HG03469 (cell line): ENCODE measurements at regions not wholly inside any gene's neighbourhood (a gene's known extent, or its start where the extent isn't known, plus 50 kb on each side); places are given as distances from the start of the nearest gene placed in this dataset.

ENCODE experiments used
- ATAC-seq: cut with Tn5 transposase; IDR thresholded peaks from one replicate; pipeline ENCODE4 v1.9.1; 2021; ENCODE audit warnings: mild to moderate bottlenecking, moderate library complexity, moderate number of reproducible peaks; ENCODE audit not compliant: unreplicated experiment

DNA sequence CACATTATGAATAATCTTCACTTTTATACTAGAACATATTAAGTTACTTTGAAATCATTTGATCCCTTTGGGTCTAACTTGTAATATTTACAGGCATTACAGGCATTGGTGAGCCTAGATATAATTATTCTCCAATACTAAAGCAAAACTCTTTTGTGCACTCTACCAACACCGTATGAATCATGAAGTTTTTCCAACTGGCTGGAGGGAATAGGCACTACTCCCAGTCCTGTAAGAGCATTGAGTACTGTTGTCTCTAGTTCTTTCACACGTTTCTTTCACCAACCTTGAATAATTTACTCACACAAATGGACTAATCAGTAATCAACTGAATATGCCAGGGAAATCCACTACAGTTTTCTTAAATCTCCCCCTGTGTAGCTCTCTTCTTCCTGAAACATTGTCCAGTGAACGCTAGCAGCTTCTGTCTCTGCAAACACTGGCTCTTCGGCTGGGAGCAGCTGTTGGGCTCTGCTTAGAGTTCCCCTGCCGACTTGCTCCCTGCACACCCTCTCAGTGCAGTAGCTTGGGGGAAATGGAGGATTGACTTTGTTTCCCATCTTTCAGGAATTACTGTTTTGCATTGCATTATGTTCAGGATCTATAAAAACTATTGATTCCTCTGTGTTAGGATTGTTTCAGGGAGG, 476.7 kb downstream of the RFC3 start:
- ATAC-seq: no peak

DNA sequence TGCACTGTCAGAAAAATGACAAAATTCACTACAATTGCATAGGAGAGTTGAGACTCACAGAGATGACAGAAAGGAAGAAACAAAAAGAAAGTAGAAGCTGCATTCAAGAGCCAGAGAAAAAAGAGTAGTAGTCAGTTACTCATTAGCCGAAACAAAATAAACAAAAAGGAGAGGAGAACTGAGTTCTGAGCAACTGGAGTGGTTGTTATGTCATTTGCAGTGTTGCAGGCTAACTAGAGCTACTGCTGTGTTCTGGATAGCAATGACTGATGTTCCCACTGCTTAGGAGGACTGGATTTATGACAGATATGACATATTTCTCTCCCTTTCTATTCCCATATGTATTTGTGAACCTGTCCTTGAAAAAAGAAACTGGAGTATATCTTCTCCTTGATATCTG, 482.6 kb downstream of the RFC3 start:
- no peak for ATAC-seq

DNA sequence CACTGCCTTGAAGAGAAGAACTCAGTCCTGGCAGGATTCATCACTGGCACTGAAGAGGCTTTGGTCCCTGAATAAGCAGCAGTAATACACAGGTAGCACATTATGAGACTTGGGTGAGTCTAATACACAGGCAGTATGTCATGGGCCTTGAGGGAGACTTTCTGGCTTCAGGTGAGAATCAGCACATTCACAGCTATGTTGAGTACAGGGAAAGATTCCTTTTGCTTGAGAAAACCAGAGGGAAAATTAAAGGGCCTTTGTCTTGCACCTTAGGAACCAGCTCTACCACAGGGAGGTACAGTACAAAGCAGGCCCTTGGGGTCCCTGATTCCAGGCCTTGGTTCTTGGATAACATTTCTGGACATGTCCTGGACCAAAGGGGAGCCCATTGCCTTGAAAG, 484.6 kb downstream of the RFC3 start:
- ATAC-seq: no peak

DNA sequence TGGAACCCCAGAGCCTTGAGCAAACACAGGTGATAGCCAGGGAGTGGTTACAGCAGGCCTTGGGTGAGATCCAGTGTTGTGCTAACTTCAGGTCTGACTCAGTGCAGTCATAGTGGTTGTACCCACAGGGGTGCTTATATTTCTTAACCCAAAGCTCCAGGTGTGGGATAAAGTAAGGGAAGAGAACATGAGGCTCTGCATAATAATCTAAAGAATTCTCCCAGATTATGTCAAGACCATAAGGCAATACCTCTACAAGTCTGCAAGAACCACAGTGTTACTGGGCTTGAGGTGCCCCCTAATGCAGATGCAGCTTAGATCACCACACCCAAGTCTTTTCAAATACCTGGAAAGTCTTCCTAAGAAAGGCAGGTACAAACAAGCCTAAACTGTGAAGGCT, 485.4 kb downstream of the RFC3 start:
- ATAC-seq: no peak

- ATAC-seq: no peak
Measured at GRCh38 chr13:34307607-34308006, 489.7 kb downstream of the RFC3 start.

- ATAC-seq: no peak
Measured at GRCh38 chr13:34308725-34309124, 490.8 kb downstream of the RFC3 start.

GRCh38 chr13:34310539-34310938, 492.6 kb downstream of the RFC3 start:
- ATAC-seq: no peak

DNA sequence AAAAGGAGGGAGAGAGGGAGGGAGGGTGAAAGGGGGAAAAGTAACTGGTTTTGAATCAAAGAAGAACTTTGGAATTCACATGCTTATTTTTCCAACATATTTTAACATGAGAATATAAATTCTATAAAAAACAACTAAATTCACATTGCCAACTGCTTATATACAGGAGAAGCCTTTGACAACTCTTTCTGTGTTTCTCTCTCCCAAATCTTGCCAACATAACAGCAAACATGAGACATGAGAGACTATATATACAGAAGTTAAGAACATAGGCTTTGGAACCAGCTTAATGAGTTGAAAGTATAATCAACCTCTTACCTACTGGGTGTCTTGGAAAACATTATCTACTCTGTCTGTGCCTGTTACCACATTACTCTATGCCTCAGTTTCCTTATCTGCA, 493.3 kb downstream of the RFC3 start:
- ATAC-seq: no peak

GRCh38 chr13:34312578-34312977, 494.6 kb downstream of the RFC3 start:
- no peak for ATAC-seq

DNA sequence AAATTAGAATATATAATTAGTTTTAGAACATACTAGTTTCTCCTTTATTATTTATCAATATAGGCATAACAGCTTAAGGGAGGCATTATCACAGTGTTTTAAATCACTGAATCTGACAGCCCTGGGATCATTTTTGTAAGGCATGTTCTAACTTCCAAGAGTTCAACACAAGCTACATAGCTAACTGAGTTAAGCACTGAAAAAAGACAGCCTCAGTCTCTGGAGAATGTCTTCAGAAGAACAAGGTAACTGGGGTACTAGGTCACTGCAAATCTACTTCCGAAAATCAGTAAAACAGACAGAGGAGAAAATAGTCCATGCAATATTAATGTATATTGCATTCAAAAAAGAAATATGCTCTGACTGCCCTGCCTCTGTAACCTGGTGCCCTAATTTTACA, 502.1 kb downstream of the RFC3 start:
- ATAC-seq: no peak

- no peak for ATAC-seq
Measured at GRCh38 chr13:34322014-34322742, 504.2 kb downstream of the RFC3 start.

DNA sequence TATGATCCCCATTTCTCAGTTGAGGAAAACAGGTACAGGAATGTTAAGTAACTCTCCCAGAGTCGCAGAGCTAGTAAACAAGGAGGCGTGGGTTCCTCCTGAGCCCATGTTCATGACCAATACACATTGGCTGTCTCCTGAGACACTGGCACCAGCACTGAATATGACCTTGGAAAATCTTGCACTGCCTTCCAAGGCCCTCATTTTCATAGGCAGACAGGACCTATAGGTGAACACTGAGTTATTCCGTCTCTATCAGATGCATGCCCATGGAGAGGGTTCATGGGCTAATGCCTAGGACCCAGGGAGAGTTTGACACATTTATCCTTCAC, 504.8 kb downstream of the RFC3 start:
- ATAC-seq: no peak

- ATAC-seq: no peak
Measured at GRCh38 chr13:34335014-34336007, 517.4 kb downstream of the RFC3 start.

DNA sequence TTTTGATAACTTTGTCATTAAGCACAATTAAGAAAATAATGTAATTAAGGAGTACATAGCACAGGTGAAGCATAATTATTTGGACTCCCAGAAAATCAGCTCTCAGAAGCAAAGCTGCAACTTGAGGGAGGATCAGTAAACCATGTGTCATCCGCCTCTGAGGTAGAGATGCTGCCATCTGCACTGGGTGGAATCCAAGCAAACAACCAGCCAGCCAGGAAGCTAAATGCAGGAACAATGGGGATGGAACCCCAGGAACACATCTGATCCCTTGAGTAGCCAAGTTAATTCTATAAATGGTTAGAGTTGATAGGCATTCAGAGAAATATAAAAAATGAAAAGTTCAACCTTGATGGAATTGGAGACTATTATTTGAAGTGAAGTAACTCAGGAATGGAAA, 520.2 kb downstream of the RFC3 start:
- no peak for ATAC-seq

- no peak for ATAC-seq
Measured at GRCh38 chr13:34340534-34340933, 522.6 kb downstream of the RFC3 start.

GRCh38 chr13:34343413-34343940, 525.5 kb downstream of the RFC3 start:
- ATAC-seq: no peak

- no peak for ATAC-seq
Measured at GRCh38 chr13:34344816-34345215, 526.9 kb downstream of the RFC3 start.

DNA sequence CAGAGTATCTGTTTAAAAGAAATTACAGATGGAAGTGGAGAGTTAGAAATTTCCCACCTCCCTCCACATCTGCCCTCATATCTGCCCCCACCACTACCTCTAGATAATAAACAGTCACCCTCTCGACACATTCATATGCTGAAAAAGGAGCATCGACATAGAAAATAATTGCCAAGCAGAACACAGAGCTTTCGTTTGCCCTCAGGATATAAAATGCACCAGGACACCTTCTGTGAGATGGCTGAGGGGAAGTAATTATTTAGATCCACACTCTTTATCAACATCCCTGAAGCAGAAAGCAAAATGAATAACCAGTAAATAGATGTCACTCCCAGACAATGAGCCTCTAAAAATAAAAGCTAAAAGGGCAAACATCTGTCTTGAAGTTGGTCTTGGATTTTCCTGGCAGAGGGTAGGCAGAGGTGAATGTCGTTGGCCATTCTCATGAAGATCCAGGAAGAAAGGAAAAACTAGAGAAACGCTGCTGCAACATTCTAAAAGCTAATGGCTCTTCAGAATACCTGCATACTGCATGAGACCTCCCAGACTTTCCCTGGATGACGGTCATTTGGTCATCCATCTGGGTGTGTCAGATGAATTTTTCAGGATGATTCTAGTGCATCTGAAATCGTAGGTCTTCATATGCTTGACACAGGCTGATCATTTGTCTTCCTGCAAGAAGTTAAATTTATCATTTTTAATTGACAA, 527.5 kb downstream of the RFC3 start:
- ATAC-seq: no peak

- ATAC-seq: no peak
Measured at GRCh38 chr13:34346626-34347025, 528.7 kb downstream of the RFC3 start.

DNA sequence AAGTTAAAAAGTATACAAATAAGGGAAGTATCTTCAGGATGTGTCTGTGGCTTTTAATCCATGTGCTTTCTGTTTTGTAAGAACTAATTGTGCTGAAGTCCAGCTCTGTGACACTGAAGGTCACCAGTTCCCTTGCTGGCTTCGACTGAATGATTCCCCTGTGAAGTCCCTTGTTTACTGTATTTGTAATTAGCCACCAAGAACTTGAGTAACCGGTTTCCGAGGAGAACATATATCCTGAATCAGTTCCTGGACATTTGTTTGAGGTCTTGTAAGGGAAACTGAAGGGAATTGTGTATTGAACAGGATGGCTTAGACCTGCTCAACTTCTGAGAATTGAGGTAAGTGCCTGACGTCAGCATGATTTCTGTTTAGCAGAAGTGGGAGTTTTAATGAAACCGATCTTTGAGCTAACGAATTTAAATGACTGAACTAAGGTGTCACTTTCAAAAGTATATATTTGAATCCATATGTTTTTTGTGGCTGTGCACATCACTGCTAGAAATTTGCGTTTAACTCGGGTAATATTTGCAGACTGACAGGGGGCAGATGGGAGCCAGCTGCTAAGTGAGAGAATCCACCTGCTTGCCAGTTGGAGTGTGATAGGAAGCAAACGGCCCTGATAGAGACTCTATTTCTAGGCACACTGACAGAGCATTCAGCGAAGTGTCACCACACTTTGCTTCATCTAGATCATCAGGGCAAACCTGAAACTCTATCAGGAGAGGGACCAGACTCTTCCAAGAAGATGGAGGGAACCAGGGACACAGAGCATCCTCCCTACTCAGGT, 530.0 kb downstream of the RFC3 start:
- ATAC-seq: no peak
